Neural progenitor cell (in vitro differentiated cells): ENCODE measurements at regions not wholly inside any gene's neighbourhood (a gene's known extent, or its start where the extent isn't known, plus 50 kb on each side); places are given as distances from the start of the nearest gene placed in this dataset.

Experiments used
- EZH2 ChIP-seq: fragments of 200-600 bp; sonication (generic); IDR thresholded peaks from 2 replicates; pipeline ENCODE4 v1.6.1; 2017; ENCODE audit warnings: antibody characterized with exemption, mild to moderate bottlenecking, moderate library complexity
- EZH2phosphoT487 ChIP-seq: fragments of 200-600 bp; sonication (generic); IDR thresholded peaks from 2 replicates; pipeline ENCODE4 v1.6.1; 2017; ENCODE audit warnings: antibody characterized with exemption
- TF ChIP-seq, protein P1 (sequence below): fragments of 200-600 bp; sonication (generic); IDR thresholded peaks from 2 replicates; pipeline ENCODE4 v1.5.1; 2017; ENCODE audit warnings: antibody characterized with exemption, mild to moderate bottlenecking

DNA sequence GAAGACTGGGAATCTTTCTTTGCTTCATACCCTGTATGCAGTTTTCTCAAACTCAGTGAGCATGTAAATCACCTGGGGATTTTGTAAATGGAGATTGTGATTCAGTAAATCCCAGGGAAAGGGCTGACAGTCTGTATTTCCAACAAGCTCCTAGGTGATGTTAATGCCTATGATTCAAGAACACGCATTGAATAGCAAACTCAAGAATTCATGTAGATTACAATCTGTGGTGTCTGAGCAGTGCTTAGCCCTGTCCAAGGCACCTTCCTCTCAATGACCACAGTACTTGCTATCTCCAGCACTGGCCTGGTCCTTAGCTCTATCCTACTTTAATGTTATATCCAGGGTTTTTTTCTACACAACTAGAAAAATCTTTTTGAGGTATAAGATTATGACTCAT, 721.4 kb upstream of the MEF2C start:
- TF ChIP-seq, protein P1, sequence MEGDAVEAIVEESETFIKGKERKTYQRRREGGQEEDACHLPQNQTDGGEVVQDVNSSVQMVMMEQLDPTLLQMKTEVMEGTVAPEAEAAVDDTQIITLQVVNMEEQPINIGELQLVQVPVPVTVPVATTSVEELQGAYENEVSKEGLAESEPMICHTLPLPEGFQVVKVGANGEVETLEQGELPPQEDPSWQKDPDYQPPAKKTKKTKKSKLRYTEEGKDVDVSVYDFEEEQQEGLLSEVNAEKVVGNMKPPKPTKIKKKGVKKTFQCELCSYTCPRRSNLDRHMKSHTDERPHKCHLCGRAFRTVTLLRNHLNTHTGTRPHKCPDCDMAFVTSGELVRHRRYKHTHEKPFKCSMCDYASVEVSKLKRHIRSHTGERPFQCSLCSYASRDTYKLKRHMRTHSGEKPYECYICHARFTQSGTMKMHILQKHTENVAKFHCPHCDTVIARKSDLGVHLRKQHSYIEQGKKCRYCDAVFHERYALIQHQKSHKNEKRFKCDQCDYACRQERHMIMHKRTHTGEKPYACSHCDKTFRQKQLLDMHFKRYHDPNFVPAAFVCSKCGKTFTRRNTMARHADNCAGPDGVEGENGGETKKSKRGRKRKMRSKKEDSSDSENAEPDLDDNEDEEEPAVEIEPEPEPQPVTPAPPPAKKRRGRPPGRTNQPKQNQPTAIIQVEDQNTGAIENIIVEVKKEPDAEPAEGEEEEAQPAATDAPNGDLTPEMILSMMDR: no peak
- TF ChIP-seq EZH2: no peak
- TF ChIP-seq EZH2phosphoT487: no peak
